Stimulated activated CD8-positive, alpha-beta memory T cell treated with anti-CD3 and anti-CD28 coated beads, Interleukin-15, amount 100 ng/mL, for 4 hours (primary cell): ENCODE measurements at regions not wholly inside any gene's neighbourhood (a gene's known extent, or its start where the extent isn't known, plus 50 kb on each side); places are given as distances from the start of the nearest gene placed in this dataset.

Experiments
- DNase-seq, 2 donors: peaks; one replicate each; pipeline ENCODE4 v3.0.0-alpha.2; 2020; ENCODE audit warnings: low read depth in 2 of 2

GRCh38 chr7:118022546-118022945, 149.3 kb upstream of the CTTNBP2 start:
- DNase-seq, result no peak

GRCh38 chr7:118026791-118027190, 153.6 kb upstream of the CTTNBP2 start:
- DNase-seq, result no peak

- DNase-seq, result no peak
Measured at GRCh38 chr7:118028226-118028625, 155.0 kb upstream of the CTTNBP2 start.

GRCh38 chr7:118029826-118030422, 154.0 kb upstream of the LSM8 start:
- no peak for DNase-seq

- DNase-seq, result no peak
Measured at GRCh38 chr7:118033273-118033672, 150.7 kb upstream of the LSM8 start.

- DNase-seq, result no peak
Measured at GRCh38 chr7:118039963-118040489, 143.9 kb upstream of the LSM8 start.

GRCh38 chr7:118040562-118040961, 143.4 kb upstream of the LSM8 start:
- DNase-seq, result no peak

- no peak for DNase-seq
Measured at GRCh38 chr7:118041251-118041878, 142.6 kb upstream of the LSM8 start.

GRCh38 chr7:118045629-118046028, 138.3 kb upstream of the LSM8 start:
- DNase-seq, result no peak

GRCh38 chr7:118046086-118046485, 137.9 kb upstream of the LSM8 start:
- DNase-seq, result no peak

- DNase-seq, result no peak
Measured at GRCh38 chr7:118046801-118047200, 137.2 kb upstream of the LSM8 start.

- no peak for DNase-seq
Measured at GRCh38 chr7:118052336-118052735, 131.6 kb upstream of the LSM8 start.

- DNase-seq, result no peak
Measured at GRCh38 chr7:118053353-118053752, 130.6 kb upstream of the LSM8 start.

- DNase-seq, result no peak
Measured at GRCh38 chr7:118054529-118054928, 129.4 kb upstream of the LSM8 start.

GRCh38 chr7:118055647-118056046, 128.3 kb upstream of the LSM8 start:
- DNase-seq, result no peak

GRCh38 chr7:118057404-118057803, 126.6 kb upstream of the LSM8 start:
- no peak for DNase-seq

GRCh38 chr7:118059209-118059608, 124.8 kb upstream of the LSM8 start:
- no peak for DNase-seq

GRCh38 chr7:118060692-118061091, 123.3 kb upstream of the LSM8 start:
- DNase-seq, result no peak

GRCh38 chr7:118061386-118061785, 122.6 kb upstream of the LSM8 start:
- no peak for DNase-seq

- DNase-seq, result no peak
Measured at GRCh38 chr7:118072893-118073674, 110.9 kb upstream of the LSM8 start.

GRCh38 chr7:118075936-118076335, 108.0 kb upstream of the LSM8 start:
- no peak for DNase-seq

- DNase-seq, result no peak
Measured at GRCh38 chr7:118076564-118076963, 107.4 kb upstream of the LSM8 start.

- DNase-seq, result no peak
Measured at GRCh38 chr7:118078015-118078414, 105.9 kb upstream of the LSM8 start.
